NOMO-1 treated with dmso at 0.1 percent for 144 hours (cell line): ENCODE measurements at regions not wholly inside any gene's neighbourhood (a gene's known extent, or its start where the extent isn't known, plus 50 kb on each side); places are given as distances from the start of the nearest gene placed in this dataset.

ENCODE experiments used
- DNase-seq: peaks from one replicate; lab custom pipeline; 2025; ENCODE audit not compliant: unreplicated experiment; lab: John Stamatoyannopoulos, UW

- DNase-seq: no peak
These were observed 110.1 kb upstream of the PTPN1 start for GRCh38 chr20:50399917-50400704.

- DNase-seq: no peak
These were observed 109.2 kb upstream of the PTPN1 start for GRCh38 chr20:50400705-50401586.

- no peak for DNase-seq
These were observed 108.4 kb upstream of the PTPN1 start for GRCh38 chr20:50401587-50402418.

- DNase-seq: no peak
These were observed 106.4 kb upstream of the PTPN1 start for GRCh38 chr20:50403565-50404418.

- no peak for DNase-seq
These were observed 105.6 kb upstream of the PTPN1 start for GRCh38 chr20:50404419-50405234.

- no peak for DNase-seq
These were observed 104.8 kb upstream of the PTPN1 start for GRCh38 chr20:50405235-50405914.

GRCh38 chr20:50405915-50406609, 104.1 kb upstream of the PTPN1 start:
- no peak for DNase-seq

- DNase-seq: no peak
These were observed 103.5 kb upstream of the PTPN1 start for GRCh38 chr20:50406610-50407136.

- no peak for DNase-seq
These were observed 101.4 kb upstream of the PTPN1 start for GRCh38 chr20:50408526-50409364.

- DNase-seq: no peak
These were observed 100.7 kb upstream of the PTPN1 start for GRCh38 chr20:50409495-50409894.

- DNase-seq: no peak
These were observed 99.8 kb upstream of the PTPN1 start for GRCh38 chr20:50410343-50410742.

- no peak for DNase-seq
These were observed 98.1 kb upstream of the PTPN1 start for GRCh38 chr20:50412069-50412468.

- DNase-seq: no peak
These were observed 97.7 kb upstream of the PTPN1 start for GRCh38 chr20:50412499-50412898.

GRCh38 chr20:50413088-50413500, 97.1 kb upstream of the PTPN1 start:
- no peak for DNase-seq

GRCh38 chr20:50415021-50415515, 95.1 kb upstream of the PTPN1 start:
- DNase-seq: no peak

GRCh38 chr20:50415516-50416268, 94.5 kb upstream of the PTPN1 start:
- no peak for DNase-seq
